Nephron progenitor cell (in vitro differentiated cells): ENCODE measurements at regions not wholly inside any gene's neighbourhood (a gene's known extent, or its start where the extent isn't known, plus 50 kb on each side); places are given as distances from the start of the nearest gene placed in this dataset.

ENCODE experiments used
- DNase-seq: peaks from one replicate; pipeline ENCODE4 v3.0.0; 2021
- H3K27ac Mint-ChIP-seq: 2 replicates; pipeline ENCODE4 v1.8.0; 2021; ENCODE audit warnings: mild to moderate bottlenecking, moderate library complexity, mixed read lengths
- H3K27me3 Mint-ChIP-seq: 2 replicates; pipeline ENCODE4 v1.8.0; 2021; ENCODE audit warnings: mild to moderate bottlenecking, low read depth, mixed read lengths; ENCODE audit not compliant: poor library complexity
- H3K36me3 Mint-ChIP-seq: 2 replicates; pipeline ENCODE4 v1.8.0; 2021; ENCODE audit warnings: low read depth, mixed read lengths
- H3K4me1 Mint-ChIP-seq: 2 replicates; pipeline ENCODE4 v1.8.0; 2021; ENCODE audit warnings: mixed read lengths
- H3K4me3 Mint-ChIP-seq: 2 replicates; pipeline ENCODE4 v1.8.0; 2021; ENCODE audit warnings: mild to moderate bottlenecking, moderate library complexity, mixed read lengths
- H3K9me3 Mint-ChIP-seq: 2 replicates; pipeline ENCODE4 v1.8.0; 2021; ENCODE audit warnings: mild to moderate bottlenecking, moderate library complexity, mixed read lengths
- CTCF ChIP-seq: fragments of 200-600 bp; sonication (generic); IDR thresholded peaks from 2 replicates; pipeline ENCODE4 v1.5.0; 2021; ENCODE audit warnings: antibody characterized with exemption

- Mint-ChIP-seq H3K4me1 (peaks cover 4% of the 10 kb centered on the region), H3K4me3 (no peak overlapping the region), H3K9me3 (no peaks in the 10 kb centered on the region), H3K27me3 (no peaks in the 10 kb centered on the region), H3K36me3 (no peaks in the 10 kb centered on the region), H3K27ac (no peak overlapping the region)
- DNase-seq = no peak
- no peak for TF ChIP-seq CTCF
These were observed 99.5 kb downstream of the CASP12 start for GRCh38 chr11:104798789-104799188.

GRCh38 chr11:104796301-104796700 lies 102.0 kb downstream of the CASP12 start:
- Mint-ChIP-seq H3K4me1 (peaks cover 24% of the 10 kb centered on the region), H3K9me3 (no peaks in the 10 kb centered on the region), H3K4me3 (no peak overlapping the region), H3K27me3 (no peaks in the 10 kb centered on the region), H3K27ac (no peak overlapping the region), H3K36me3 (no peaks in the 10 kb centered on the region)
- no peak for TF ChIP-seq CTCF
- no peak for DNase-seq

- no peak for DNase-seq
- Mint-ChIP-seq H3K36me3 (no peaks in the 10 kb centered on the region), H3K27ac (no peak overlapping the region), H3K27me3 (no peaks in the 10 kb centered on the region), H3K4me3 (no peak overlapping the region), H3K9me3 (no peaks in the 10 kb centered on the region), H3K4me1 (peaks cover 24% of the 10 kb centered on the region)
- no peak for TF ChIP-seq CTCF
These were observed 102.6 kb downstream of the CASP12 start for GRCh38 chr11:104795501-104796213.

- peak overlapping the region; percentile 55 for H3K27ac Mint-ChIP-seq
These were observed 105.4 kb downstream of the CASP12 start for GRCh38 chr11:104792861-104793260.

GRCh38 chr11:104791896-104792295 lies 106.4 kb downstream of the CASP12 start:
- Mint-ChIP-seq H3K4me3 (no peak overlapping the region), H3K4me1 (peaks cover 20% of the 10 kb centered on the region), H3K27me3 (no peaks in the 10 kb centered on the region), H3K27ac (no peak overlapping the region), H3K9me3 (no peaks in the 10 kb centered on the region), H3K36me3 (no peaks in the 10 kb centered on the region)
- TF ChIP-seq CTCF = no peak
- peak; percentile 6 for DNase-seq

More at GRCh38 chr11:104792861-104793260, 105.4 kb downstream of the CASP12 start:
- peaks cover 24% of the 10 kb centered on the region for H3K4me1 Mint-ChIP-seq
- H3K27me3 Mint-ChIP-seq = no peaks in the 10 kb centered on the region
- DNase-seq = no peak
- no peak overlapping the region for H3K4me3 Mint-ChIP-seq
- no peak for TF ChIP-seq CTCF
- no peaks in the 10 kb centered on the region for H3K36me3 Mint-ChIP-seq
- no peaks in the 10 kb centered on the region for H3K9me3 Mint-ChIP-seq
